HEK293T (cell line): ENCODE measurements at regions not wholly inside any gene's neighbourhood (a gene's known extent, or its start where the extent isn't known, plus 50 kb on each side); places are given as distances from the start of the nearest gene placed in this dataset.

Experiments used
- ARNT ChIP-seq: fragments of 450-650 bp; IDR thresholded peaks from 2 replicates; pipeline ENCODE4 v1.6.1; 2017; ENCODE audit warnings: mild to moderate bottlenecking
- BHLHE40 ChIP-seq: fragments of 450-650 bp; IDR thresholded peaks from 2 replicates; pipeline ENCODE4 v1.6.1; 2016; ENCODE audit warnings: mild to moderate bottlenecking, moderate library complexity, borderline replicate concordance
- CTBP1 ChIP-seq: fragments of 450-650 bp; IDR thresholded peaks from 2 replicates; pipeline ENCODE4 v1.6.1; 2016; ENCODE audit warnings: borderline replicate concordance
- ELF4 ChIP-seq: fragments of 450-650 bp; IDR thresholded peaks from 2 replicates; pipeline ENCODE4 v1.6.1; 2017; ENCODE audit warnings: antibody characterized with exemption
- FOXA1 ChIP-seq: fragments of 450-650 bp; IDR thresholded peaks from 2 replicates; pipeline ENCODE4 v1.6.1; 2016; ENCODE audit warnings: mild to moderate bottlenecking
- FOXK2 ChIP-seq: fragments of 450-650 bp; IDR thresholded peaks from 2 replicates; pipeline ENCODE4 v1.6.1; 2016; ENCODE audit warnings: mild to moderate bottlenecking
- FOXM1 ChIP-seq: fragments of 450-650 bp; IDR thresholded peaks from 2 replicates; pipeline ENCODE4 v1.6.1; 2017; ENCODE audit warnings: mild to moderate bottlenecking, borderline replicate concordance
- HDGF ChIP-seq: fragments of 450-650 bp; IDR thresholded peaks from 2 replicates; pipeline ENCODE4 v1.6.1; 2017; ENCODE audit warnings: antibody characterized with exemption, borderline replicate concordance
- NFRKB ChIP-seq: fragments of 450-650 bp; IDR thresholded peaks from 2 replicates; pipeline ENCODE4 v1.6.1; 2016; ENCODE audit warnings: mild to moderate bottlenecking, moderate library complexity
- PKNOX1 ChIP-seq: fragments of 450-650 bp; IDR thresholded peaks from 2 replicates; pipeline ENCODE4 v1.6.1; 2016
- SP1 ChIP-seq: fragments of 450-650 bp; IDR thresholded peaks from 2 replicates; pipeline ENCODE4 v1.6.1; 2017
- SUZ12 ChIP-seq: fragments of 450-650 bp; IDR thresholded peaks from 2 replicates; pipeline ENCODE4 v1.6.1; 2016; ENCODE audit warnings: mild to moderate bottlenecking
- ZNF384 ChIP-seq: fragments of 450-650 bp; IDR thresholded peaks from 2 replicates; pipeline ENCODE4 v1.6.1; 2016

DNA sequence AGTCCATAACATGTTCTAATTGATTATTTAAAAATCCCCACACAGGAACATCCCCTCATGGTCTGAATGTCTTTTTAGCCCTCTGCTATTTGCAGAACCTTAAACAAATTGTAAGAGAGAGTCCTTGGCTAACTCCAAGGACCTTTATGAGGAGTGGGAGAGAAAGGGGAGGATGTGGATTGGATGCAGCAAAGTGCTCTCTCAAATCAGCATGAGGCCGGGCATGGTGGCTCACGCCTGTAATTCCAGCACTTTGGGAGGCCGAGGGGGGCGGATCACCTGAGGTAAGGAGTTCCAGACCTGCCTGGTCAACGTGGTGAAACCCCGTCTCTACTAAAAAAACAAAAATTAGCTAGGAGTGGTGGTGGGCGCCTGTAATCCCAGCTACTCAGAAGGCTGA lies 154.8 kb downstream of the TGFB2 start:
- TF ChIP-seq ELF4 (no peak), BHLHE40 (no peak), HDGF (no peak), NFRKB (no peak), FOXM1 (no peak), PKNOX1 (no peak), SP1 (no peak), SUZ12 (no peak), ARNT (no peak), CTBP1 (no peak), FOXK2 (no peak), FOXA1 (no peak), ZNF384 (no peak)
